Panc1 (cell line): ENCODE measurements at regions not wholly inside any gene's neighbourhood (a gene's known extent, or its start where the extent isn't known, plus 50 kb on each side); places are given as distances from the start of the nearest gene placed in this dataset.
A peak's percentile ranks its signal among the peaks of the same experiment; 100 is the strongest.

Experiments used
- ATAC-seq: fragments of 200-7000 bp; cut with Tn5 transposase; 2 replicates; pipeline ENCODE4 v1.9.1; 2020; ENCODE audit warnings: mild to moderate bottlenecking, moderate library complexity
- BruUV-seq: library from RNA; stranded (reverse); fragments of 400-500 nt; replicated peaks from 2 replicates; lab custom pipeline; 2021; lab: Mats Ljungman, UMichigan
- CTCF ChIA-PET: fragments of 300-600 bp; sonication (Branson Sonifier 250); formaldehyde crosslinking; loops from one replicate; lab custom pipeline; 2022; ENCODE audit warnings: antibody characterized with exemption; lab: Charles Lee
- POLR2A ChIA-PET: fragments of 300-600 bp; sonication (Branson Sonifier 250); formaldehyde crosslinking; loops from one replicate; lab custom pipeline; 2022; ENCODE audit warnings: antibody characterized with exemption; lab: Charles Lee
- DNase-seq: peaks from one replicate; pipeline ENCODE4 v3.0.0-alpha.2; 2010; ENCODE audit warnings: low read depth, low spot score
- H3K27ac ChIP-seq: 2 replicates; pipeline ENCODE4 v1.5.1; 2011; ENCODE audit warnings: mild to moderate bottlenecking, low read length, inconsistent platforms
- H3K27me3 ChIP-seq: fragments of 200-500 bp; sonication (Bioruptor generic); 2 replicates; pipeline ENCODE4 v1.6.0; 2014; ENCODE audit warnings: low read length, inconsistent platforms; ENCODE audit not compliant: control insufficient read depth, insufficient read depth
- H3K36me3 ChIP-seq: fragments of 200-500 bp; sonication (Bioruptor generic); 2 replicates; pipeline ENCODE4 v1.5.1; 2014; ENCODE audit warnings: inconsistent platforms, mild to moderate bottlenecking, low read length, moderate library complexity; ENCODE audit not compliant: control insufficient read depth, insufficient read depth
- H3K4me1 ChIP-seq: 2 replicates; pipeline ENCODE4 v1.5.1; 2011; ENCODE audit warnings: inconsistent platforms, mild to moderate bottlenecking, low read length, moderate library complexity; ENCODE audit not compliant: control insufficient read depth, insufficient read depth
- H3K4me3 ChIP-seq, 2 experiments: 2 replicates each; pipeline ENCODE4 v1.5.1; 2011 to 2012; ENCODE audit warnings: low read depth in 2 of 2, low read length in 2 of 2, mild to moderate bottlenecking in 2 of 2, inconsistent platforms in 1 of 2, moderate library complexity in 1 of 2
- H3K9me3 ChIP-seq: fragments of 200-500 bp; sonication (Bioruptor generic); 2 replicates; pipeline ENCODE4 v1.5.1; 2014; ENCODE audit warnings: low read depth, mild to moderate bottlenecking, inconsistent platforms, low read length, moderate library complexity; ENCODE audit not compliant: control insufficient read depth, insufficient read depth
- CTCF ChIP-seq: fragments of 450-650 bp; IDR thresholded peaks from 2 replicates; pipeline ENCODE4 v1.5.1; 2017; ENCODE audit warnings: mild to moderate bottlenecking
- POLR2AphosphoS5 ChIP-seq: IDR thresholded peaks from 2 replicates; pipeline ENCODE4 v1.6.1; 2012; ENCODE audit warnings: mild to moderate bottlenecking, low read depth, low read length, moderate library complexity
- REST ChIP-seq, 2 experiments: IDR thresholded peaks; 2 replicates each; pipeline ENCODE4 v1.6.1; 2011 to 2012; ENCODE audit warnings: low read depth in 2 of 2, control low read depth in 1 of 2, low read length in 1 of 2, mild to moderate bottlenecking in 1 of 2, moderate library complexity in 1 of 2; ENCODE audit not compliant: insufficient read depth in 1 of 2
- SIN3A ChIP-seq: IDR thresholded peaks from 2 replicates; pipeline ENCODE4 v1.6.1; 2012; ENCODE audit warnings: low read depth, mild to moderate bottlenecking, low read length, moderate library complexity, borderline replicate concordance; ENCODE audit not compliant: insufficient read depth
- TCF7L2 ChIP-seq: IDR thresholded peaks from 2 replicates; pipeline ENCODE4 v1.6.1; 2011; ENCODE audit warnings: mild to moderate bottlenecking, low read depth, low read length, inconsistent platforms
- in situ Hi-C: cut with HindIII; loops from 2 replicates; pipeline ENCODE4 v1.10.0; 2016; ENCODE audit warnings: low sequenced_read_pairs, low pct_unique_long_range_greater_than_20kb
- intact Hi-C: fragments of 100-400 bp; cut with micrococcal nuclease; formaldehyde crosslinking; loops from one replicate; pipeline ENCODE4 v1.10.0; 2022; ENCODE audit not compliant: unreplicated experiment

- CTCF ChIA-PET = no interaction called here
Measured at GRCh38 chr3:157888040-157888439, 218.2 kb downstream of the SHOX2 start.

GRCh38 chr3:157876556-157876955 is 229.7 kb downstream of the SHOX2 start:
- Histone ChIP-seq H3K27ac (no peak overlapping the region), H3K9me3 (no peaks in the 10 kb centered on the region), H3K36me3 (no peaks in the 10 kb centered on the region), H3K27me3 (no peaks in the 10 kb centered on the region), H3K4me1 (no peaks in the 10 kb centered on the region), H3K4me3 (no peak overlapping the region)
- POLR2A ChIA-PET = no interaction called here
- no peak for DNase-seq
- intact Hi-C loops = no loop called here
- CTCF ChIA-PET = no interaction called here
- no peak for ATAC-seq
- in situ Hi-C loops = no loop called here
- BruUV-seq = no TSS peak
- no peak for TF ChIP-seq REST (IDR thresholded peaks at IDR 0.05; ENCODE audit: insufficient read depth in 1 of 2, low read depth in 2 of 2, low read length in 1 of 2)
- TF ChIP-seq SIN3A = no peak
- no peak for TF ChIP-seq TCF7L2
- no peak for TF ChIP-seq CTCF
- TF ChIP-seq POLR2AphosphoS5 = no peak

More at GRCh38 chr3:157888040-157888439, 218.2 kb downstream of the SHOX2 start:
- H3K9me3 ChIP-seq = no peaks in the 10 kb centered on the region
- no peaks in the 10 kb centered on the region for H3K27me3 ChIP-seq
- POLR2A ChIA-PET = no interaction called here
- H3K36me3 ChIP-seq = no peaks in the 10 kb centered on the region
- ATAC-seq (no peak), DNase-seq (no peak)
- no TSS peak for BruUV-seq
- H3K27ac ChIP-seq = no peak overlapping the region
- intact Hi-C loops = no loop called here
- TF ChIP-seq CTCF = 0 out of 2 replicates have a peak, but pooled peaks have one; percentile 8
- no peak for TF ChIP-seq SIN3A
- in situ Hi-C loops = no loop called here
- no peak overlapping the region for H3K4me3 ChIP-seq
- no peaks in the 10 kb centered on the region for H3K4me1 ChIP-seq
